GM12874 (cell line): ENCODE measurements at regions not wholly inside any gene's neighbourhood (a gene's known extent, or its start where the extent isn't known, plus 50 kb on each side); places are given as distances from the start of the nearest gene placed in this dataset.

ENCODE experiments used
- CTCF ChIP-seq: IDR thresholded peaks from 2 replicates; pipeline ENCODE4 v1.5.1; 2011; ENCODE audit warnings: low read depth, mild to moderate bottlenecking, control low read depth, low read length, moderate library complexity; ENCODE audit not compliant: insufficient read depth

DNA sequence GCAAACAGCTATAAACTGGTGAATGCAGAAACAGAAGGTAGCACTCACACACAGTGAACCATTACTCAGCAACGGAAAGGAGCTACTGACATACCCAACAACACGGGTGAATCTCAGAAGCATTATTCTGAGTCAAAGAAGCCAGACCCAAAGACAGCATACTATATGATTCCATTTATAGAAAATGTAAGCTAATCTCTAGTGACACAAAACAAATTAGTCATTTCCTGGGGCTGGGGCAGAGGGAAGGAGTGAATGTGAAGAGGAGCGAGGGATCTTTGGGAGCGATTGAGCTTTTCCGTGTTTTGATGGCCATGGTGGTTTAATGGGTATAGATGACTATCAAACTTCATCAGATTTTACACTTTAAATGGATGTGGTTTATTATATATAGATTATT lies 614.6 kb downstream of the DHX35 start:
- no peak for TF ChIP-seq CTCF

DNA sequence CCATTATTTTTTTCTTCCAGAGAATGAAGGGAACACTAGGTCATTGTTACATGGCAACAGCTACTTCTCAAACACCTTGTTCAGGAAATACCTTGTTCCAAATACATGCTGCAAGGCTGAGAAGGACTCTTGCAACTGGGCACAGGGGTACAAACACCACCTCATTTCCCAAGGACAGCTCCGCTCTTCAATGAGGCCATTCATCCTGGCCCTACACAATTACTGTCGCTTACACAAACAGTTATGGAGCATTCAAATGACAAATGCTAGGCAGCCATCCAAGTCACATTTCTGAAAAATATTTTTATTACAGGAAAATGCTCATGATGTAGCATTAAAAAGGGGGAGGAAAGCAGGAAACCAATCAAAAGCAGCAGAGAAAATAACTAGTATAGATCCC lies 611.9 kb downstream of the DHX35 start:
- no peak for TF ChIP-seq CTCF

- TF ChIP-seq CTCF, result no peak
These were observed 609.0 kb downstream of the DHX35 start for GRCh38 chr20:39571171-39571570.

- TF ChIP-seq CTCF, result no peak
These were observed 606.0 kb downstream of the DHX35 start for GRCh38 chr20:39568109-39568508.

DNA sequence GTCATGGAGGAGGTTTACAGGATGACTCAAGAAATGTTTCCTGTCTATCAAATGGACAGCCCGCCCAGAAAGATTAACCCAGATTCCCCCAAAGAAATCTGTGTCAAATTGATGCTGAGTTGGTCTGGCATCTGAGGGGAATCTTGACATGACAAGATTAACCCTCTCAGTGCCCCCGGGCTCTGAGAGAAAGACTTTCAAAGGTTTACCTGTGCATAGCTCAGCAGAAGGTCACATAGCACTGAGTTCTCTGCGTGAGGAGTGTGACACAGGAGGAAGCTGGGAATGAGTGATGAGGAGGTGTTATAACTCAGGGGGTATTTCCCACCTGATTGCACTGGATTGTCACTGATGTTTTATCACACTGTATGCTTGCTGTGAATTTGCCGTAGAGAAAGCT lies 601.2 kb downstream of the DHX35 start:
- TF ChIP-seq CTCF, result no peak

- no peak for TF ChIP-seq CTCF
These were observed 592.2 kb downstream of the DHX35 start for GRCh38 chr20:39554341-39554740.

- TF ChIP-seq CTCF, result no peak
These were observed 591.0 kb downstream of the DHX35 start for GRCh38 chr20:39553120-39553519.

DNA sequence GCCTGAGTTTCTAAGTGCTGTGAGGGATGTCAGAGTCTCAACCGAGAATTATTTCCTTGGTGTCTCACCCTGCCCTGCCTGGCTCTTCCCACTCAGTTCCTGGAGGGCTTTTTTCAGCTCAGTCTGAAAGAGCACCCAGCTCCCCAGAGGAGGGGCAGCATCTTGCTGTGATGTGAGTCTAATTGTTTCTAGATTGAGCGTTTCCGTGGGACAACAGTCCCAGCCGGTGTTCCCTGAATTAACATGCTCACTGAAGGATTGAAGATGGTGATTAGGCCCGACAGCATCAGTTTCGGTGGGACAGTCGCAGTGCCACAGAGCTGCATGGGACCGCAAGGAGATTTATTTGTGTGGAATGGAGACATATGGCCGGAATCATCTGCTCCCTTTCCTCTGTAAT lies 587.6 kb downstream of the DHX35 start:
- no peak for TF ChIP-seq CTCF
